ENCODE measurements at regions not wholly inside any gene's neighbourhood (a gene's known extent, or its start where the extent isn't known, plus 50 kb on each side); places are given as distances from the start of the nearest gene placed in this dataset.

DNA sequence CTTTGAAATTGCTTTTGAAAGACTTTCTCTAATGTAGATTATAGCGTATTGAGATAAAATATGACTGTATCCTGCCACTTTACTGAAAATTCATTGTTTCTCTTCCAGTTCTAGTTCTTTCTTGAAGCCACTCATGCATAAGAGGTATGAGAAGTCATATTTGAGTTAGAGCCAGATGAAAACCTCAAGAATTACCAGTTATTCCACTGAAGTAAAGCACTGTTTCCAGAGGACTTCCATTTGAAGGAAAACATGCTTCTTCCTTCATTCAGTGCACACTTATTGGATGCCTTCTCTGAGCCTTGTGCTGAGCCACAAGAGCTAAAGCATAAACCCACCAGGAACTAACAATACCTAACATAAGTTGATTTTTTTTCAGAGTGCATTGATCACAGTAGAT is 513.4 kb downstream of the ZNF385D start:
- TF ChIP-seq EP300 (IDR thresholded peaks at IDR 0.05; ENCODE audit: borderline replicate concordance in 1 of 2, low read depth in 2 of 2, low read length in 2 of 2) (no peak), RAD21 (IDR thresholded peaks at IDR 0.05 in 1 of 2, conservative IDR thresholded peaks at IDR 0.05 in 1 of 2; ENCODE audit: low read depth in 2 of 2, low read length in 2 of 2) (no peak), BRCA1 (IDR thresholded peaks at IDR 0.05; ENCODE audit: low read depth, low read length) (no peak)
- TF ChIP-seq, protein P1, sequence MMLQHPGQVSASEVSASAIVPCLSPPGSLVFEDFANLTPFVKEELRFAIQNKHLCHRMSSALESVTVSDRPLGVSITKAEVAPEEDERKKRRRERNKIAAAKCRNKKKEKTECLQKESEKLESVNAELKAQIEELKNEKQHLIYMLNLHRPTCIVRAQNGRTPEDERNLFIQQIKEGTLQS (IDR thresholded peaks at IDR 0.05; ENCODE audit: insufficient read depth, low read depth, low read length) = no peak
- TF ChIP-seq, protein P2, sequence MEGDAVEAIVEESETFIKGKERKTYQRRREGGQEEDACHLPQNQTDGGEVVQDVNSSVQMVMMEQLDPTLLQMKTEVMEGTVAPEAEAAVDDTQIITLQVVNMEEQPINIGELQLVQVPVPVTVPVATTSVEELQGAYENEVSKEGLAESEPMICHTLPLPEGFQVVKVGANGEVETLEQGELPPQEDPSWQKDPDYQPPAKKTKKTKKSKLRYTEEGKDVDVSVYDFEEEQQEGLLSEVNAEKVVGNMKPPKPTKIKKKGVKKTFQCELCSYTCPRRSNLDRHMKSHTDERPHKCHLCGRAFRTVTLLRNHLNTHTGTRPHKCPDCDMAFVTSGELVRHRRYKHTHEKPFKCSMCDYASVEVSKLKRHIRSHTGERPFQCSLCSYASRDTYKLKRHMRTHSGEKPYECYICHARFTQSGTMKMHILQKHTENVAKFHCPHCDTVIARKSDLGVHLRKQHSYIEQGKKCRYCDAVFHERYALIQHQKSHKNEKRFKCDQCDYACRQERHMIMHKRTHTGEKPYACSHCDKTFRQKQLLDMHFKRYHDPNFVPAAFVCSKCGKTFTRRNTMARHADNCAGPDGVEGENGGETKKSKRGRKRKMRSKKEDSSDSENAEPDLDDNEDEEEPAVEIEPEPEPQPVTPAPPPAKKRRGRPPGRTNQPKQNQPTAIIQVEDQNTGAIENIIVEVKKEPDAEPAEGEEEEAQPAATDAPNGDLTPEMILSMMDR (IDR thresholded peaks at IDR 0.05; ENCODE audit: control extremely low read depth in 1 of 3, insufficient read depth in 1 of 3, low read depth in 1 of 3, low read length in 3 of 3) = no peak
